OCI-LY7 (cell line): ENCODE measurements at regions not wholly inside any gene's neighbourhood (a gene's known extent, or its start where the extent isn't known, plus 50 kb on each side); places are given as distances from the start of the nearest gene placed in this dataset.

Source experiments
- CTCF ChIP-seq: fragments of 200-600 bp; sonication (generic); conservative IDR thresholded peaks from 2 replicates; pipeline ENCODE4 v1.5.1; 2014; ENCODE audit warnings: mild to moderate bottlenecking, antibody characterized with exemption, low read length, moderate library complexity, mixed read lengths
- EZH2phosphoT487 ChIP-seq: fragments of 200-600 bp; sonication (generic); IDR thresholded peaks from 2 replicates; pipeline ENCODE4 v1.6.1; 2018; ENCODE audit warnings: low read depth, borderline replicate concordance, mild to moderate bottlenecking, mixed run types, antibody characterized with exemption, low read length, moderate library complexity, mixed read lengths

GRCh38 chr5:152689250-152689711 lies 284.2 kb upstream of the NMUR2 start:
- TF ChIP-seq CTCF (no peak), EZH2phosphoT487 (no peak)
